Hepatocyte (in vitro differentiated cells): ENCODE measurements at regions not wholly inside any gene's neighbourhood (a gene's known extent, or its start where the extent isn't known, plus 50 kb on each side); places are given as distances from the start of the nearest gene placed in this dataset.

ENCODE experiments used
- CTCF ChIP-seq: fragments of 200-600 bp; sonication (generic); IDR thresholded peaks from 2 replicates; pipeline ENCODE4 v1.5.1; 2016; ENCODE audit warnings: antibody characterized with exemption, mild to moderate bottlenecking; ENCODE audit not compliant: poor library complexity
- EZH2phosphoT487 ChIP-seq: fragments of 200-600 bp; sonication (generic); IDR thresholded peaks from one replicate; pipeline ENCODE4 v1.6.1; 2018; ENCODE audit warnings: antibody characterized with exemption, mild to moderate bottlenecking, low read depth, moderate library complexity; ENCODE audit not compliant: unreplicated experiment, severe bottlenecking

- no peak for TF ChIP-seq CTCF
- TF ChIP-seq EZH2phosphoT487 = no peak
Observed at GRCh38 chr20:48478370-48478769, 349.4 kb downstream of the PREX1 start.
